ENCODE measurements at regions not wholly inside any gene's neighbourhood (a gene's known extent, or its start where the extent isn't known, plus 50 kb on each side); places are given as distances from the start of the nearest gene placed in this dataset.

- no peak overlapping the region for H3K4me2 ChIP-seq (ENCODE audit: low read depth, low read length)
- H3K4me1 ChIP-seq (ENCODE audit: low read length) = no peaks in the 10 kb centered on the region
These were observed 129.4 kb upstream of the PLPP4 start for GRCh38 chr10:120327675-120328074.

GRCh38 chr10:120328647-120329046 is 128.4 kb upstream of the PLPP4 start:
- H3K79me2 ChIP-seq (ENCODE audit: low read length) = no peaks in the 10 kb centered on the region
- H3K4me1 ChIP-seq (ENCODE audit: low read length) = no peaks in the 10 kb centered on the region
- H2AFZ ChIP-seq (ENCODE audit: low read length) = no peak overlapping the region
- H3K9me3 ChIP-seq (replicated peaks; ENCODE audit: insufficient read depth, low read length) = no peaks in the 10 kb centered on the region
- no peak overlapping the region for H3K4me3 ChIP-seq (ENCODE audit: low read length)
- H3K27me3 ChIP-seq (replicated peaks; ENCODE audit: insufficient read depth, low read length) = no peaks in the 10 kb centered on the region
- no peaks in the 10 kb centered on the region for H3K9me2 ChIP-seq (replicated peaks; ENCODE audit: insufficient read depth, low read length)
- no peaks in the 10 kb centered on the region for H3F3A ChIP-seq (ENCODE audit: insufficient read depth, low read length)
- TF ChIP-seq CTCF (IDR thresholded peaks at IDR 0.05; ENCODE audit: low read length) (no peak), EZH2phosphoT487 (IDR thresholded peaks at IDR 0.05; ENCODE audit: low read length) (no peak), EZH2 (optimal IDR thresholded peaks at IDR 0.05; ENCODE audit: low read depth, low read length) (no peak)
- no peak overlapping the region for H3K9ac ChIP-seq (ENCODE audit: low read length)
- no peak overlapping the region for H3K4me2 ChIP-seq (ENCODE audit: low read depth, low read length)
- no peaks in the 10 kb centered on the region for H4K20me1 ChIP-seq (ENCODE audit: insufficient read depth, low read length)
- no peaks in the 10 kb centered on the region for H3K36me3 ChIP-seq (replicated peaks; ENCODE audit: insufficient read depth, low read length)
- H3K27ac ChIP-seq (ENCODE audit: low read length) = no peak overlapping the region
- no peak for DNase-seq

More at GRCh38 chr10:120327675-120328074, 129.4 kb upstream of the PLPP4 start:
- no peak for DNase-seq
- H3F3A ChIP-seq (ENCODE audit: insufficient read depth, low read length) = no peaks in the 10 kb centered on the region
- H4K20me1 ChIP-seq (ENCODE audit: insufficient read depth, low read length) = no peaks in the 10 kb centered on the region
- no peak overlapping the region for H3K4me3 ChIP-seq (ENCODE audit: low read length)
- H3K9ac ChIP-seq (ENCODE audit: low read length) = no peak overlapping the region
- no peaks in the 10 kb centered on the region for H3K27me3 ChIP-seq (replicated peaks; ENCODE audit: insufficient read depth, low read length)
- TF ChIP-seq EZH2phosphoT487 (IDR thresholded peaks at IDR 0.05; ENCODE audit: low read length) (no peak), CTCF (IDR thresholded peaks at IDR 0.05; ENCODE audit: low read length) (no peak), EZH2 (optimal IDR thresholded peaks at IDR 0.05; ENCODE audit: low read depth, low read length) (no peak)
- no peak overlapping the region for H2AFZ ChIP-seq (ENCODE audit: low read length)
- no peaks in the 10 kb centered on the region for H3K36me3 ChIP-seq (replicated peaks; ENCODE audit: insufficient read depth, low read length)
- H3K9me3 ChIP-seq (replicated peaks; ENCODE audit: insufficient read depth, low read length) = no peaks in the 10 kb centered on the region
- H3K79me2 ChIP-seq (ENCODE audit: low read length) = no peaks in the 10 kb centered on the region
- no peaks in the 10 kb centered on the region for H3K9me2 ChIP-seq (replicated peaks; ENCODE audit: insufficient read depth, low read length)
- no peak overlapping the region for H3K27ac ChIP-seq (ENCODE audit: low read length)

GRCh38 chr10:120335553-120335952 is 121.5 kb upstream of the PLPP4 start:
- Histone ChIP-seq H3K79me2 (ENCODE audit: low read length) (no peaks in the 10 kb centered on the region), H3K36me3 (replicated peaks; ENCODE audit: insufficient read depth, low read length) (no peaks in the 10 kb centered on the region), H3K27me3 (replicated peaks; ENCODE audit: insufficient read depth, low read length) (no peaks in the 10 kb centered on the region), H3K4me2 (ENCODE audit: low read depth, low read length) (no peak overlapping the region), H3K9me3 (replicated peaks; ENCODE audit: insufficient read depth, low read length) (no peaks in the 10 kb centered on the region), H3K4me1 (ENCODE audit: low read length) (no peaks in the 10 kb centered on the region), H3F3A (ENCODE audit: insufficient read depth, low read length) (no peaks in the 10 kb centered on the region), H3K4me3 (ENCODE audit: low read length) (no peak overlapping the region), H2AFZ (ENCODE audit: low read length) (no peak overlapping the region), H3K9ac (ENCODE audit: low read length) (no peak overlapping the region), H4K20me1 (ENCODE audit: insufficient read depth, low read length) (no peaks in the 10 kb centered on the region), H3K27ac (ENCODE audit: low read length) (no peak overlapping the region), H3K9me2 (replicated peaks; ENCODE audit: insufficient read depth, low read length) (no peaks in the 10 kb centered on the region)
- DNase-seq = no peak
- TF ChIP-seq EZH2 (optimal IDR thresholded peaks at IDR 0.05; ENCODE audit: low read depth, low read length) = no peak

GRCh38 chr10:120336306-120336910 is 120.6 kb upstream of the PLPP4 start:
- Histone ChIP-seq H3K4me2 (ENCODE audit: low read depth, low read length) (no peak overlapping the region), H3F3A (ENCODE audit: insufficient read depth, low read length) (no peaks in the 10 kb centered on the region), H3K4me1 (ENCODE audit: low read length) (no peaks in the 10 kb centered on the region), H3K9me3 (replicated peaks; ENCODE audit: insufficient read depth, low read length) (no peaks in the 10 kb centered on the region), H3K27me3 (replicated peaks; ENCODE audit: insufficient read depth, low read length) (no peaks in the 10 kb centered on the region), H3K9me2 (replicated peaks; ENCODE audit: insufficient read depth, low read length) (no peaks in the 10 kb centered on the region), H3K36me3 (replicated peaks; ENCODE audit: insufficient read depth, low read length) (no peaks in the 10 kb centered on the region), H3K27ac (ENCODE audit: low read length) (no peak overlapping the region), H3K9ac (ENCODE audit: low read length) (no peak overlapping the region), H4K20me1 (ENCODE audit: insufficient read depth, low read length) (no peaks in the 10 kb centered on the region), H3K4me3 (ENCODE audit: low read length) (no peak overlapping the region), H2AFZ (ENCODE audit: low read length) (no peak overlapping the region), H3K79me2 (ENCODE audit: low read length) (no peaks in the 10 kb centered on the region)
- DNase-seq = no peak
- TF ChIP-seq EZH2phosphoT487 (IDR thresholded peaks at IDR 0.05; ENCODE audit: low read length) (no peak), EZH2 (optimal IDR thresholded peaks at IDR 0.05; ENCODE audit: low read depth, low read length) (no peak), CTCF (IDR thresholded peaks at IDR 0.05; ENCODE audit: low read length) (no peak)
